ACC112 (cell line): ENCODE measurements at regions not wholly inside any gene's neighbourhood (a gene's known extent, or its start where the extent isn't known, plus 50 kb on each side); places are given as distances from the start of the nearest gene placed in this dataset.

Source experiments
- H2AFZ ChIP-seq: fragments of 200-600 bp; sonication (generic); one replicate; pipeline ENCODE4 v1.6.0; 2017; ENCODE audit warnings: antibody characterized with exemption, low read length; ENCODE audit not compliant: unreplicated experiment
- H3K27ac ChIP-seq: fragments of 200-600 bp; sonication (generic); 2 replicates; pipeline ENCODE4 v1.5.1; 2014; ENCODE audit warnings: low read depth, mild to moderate bottlenecking, antibody characterized with exemption, low read length, moderate library complexity
- H3K27me3 ChIP-seq: fragments of 200-600 bp; sonication (generic); 2 replicates; pipeline ENCODE4 v1.6.1; 2014; ENCODE audit warnings: mild to moderate bottlenecking, antibody characterized with exemption, low read length, moderate library complexity, mixed read lengths; ENCODE audit not compliant: insufficient read depth
- H3K36me3 ChIP-seq: fragments of 200-600 bp; sonication (generic); 2 replicates; pipeline ENCODE4 v1.6.1; 2016; ENCODE audit warnings: mild to moderate bottlenecking, antibody characterized with exemption, low read length, moderate library complexity, mixed read lengths; ENCODE audit not compliant: insufficient read depth
- H3K4me1 ChIP-seq: fragments of 200-600 bp; sonication (generic); one replicate; pipeline ENCODE4 v1.6.1; 2016; ENCODE audit warnings: low read length, mixed read lengths; ENCODE audit not compliant: insufficient read depth, unreplicated experiment, control insufficient read depth
- H3K4me3 ChIP-seq: fragments of 200-600 bp; sonication (generic); 2 replicates; pipeline ENCODE4 v1.5.1; 2014; ENCODE audit warnings: mild to moderate bottlenecking, low read depth, low read length
- H3K79me2 ChIP-seq: fragments of 200-600 bp; sonication (generic); one replicate; pipeline ENCODE4 v1.6.0; 2016; ENCODE audit warnings: low read length; ENCODE audit not compliant: control insufficient read depth, unreplicated experiment, insufficient read depth

DNA sequence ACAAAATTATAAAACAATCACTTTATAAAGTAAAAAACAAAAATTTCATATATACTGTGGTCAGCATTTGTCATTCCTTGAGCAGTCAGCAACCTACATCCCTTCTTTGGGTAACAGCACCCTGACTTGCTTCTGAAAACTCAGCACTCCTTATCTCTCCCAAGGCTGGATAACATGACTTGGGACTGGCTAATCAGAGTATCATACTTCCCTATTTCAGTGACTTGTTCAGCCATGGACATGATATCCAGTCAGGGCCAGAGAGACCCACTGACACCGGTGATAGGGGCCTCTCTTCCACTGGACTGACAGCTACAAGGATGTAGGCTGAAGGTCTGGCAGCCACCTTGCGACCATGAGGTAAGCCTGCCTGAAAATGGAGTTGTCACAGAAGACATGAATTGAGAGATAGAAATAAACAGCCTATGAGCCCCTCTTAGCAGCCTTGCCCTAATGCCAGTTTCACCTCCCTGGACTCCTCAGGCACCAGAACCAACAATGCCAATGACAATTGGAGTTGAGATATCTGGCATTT is 84.4 kb upstream of the NEBL start:
- peaks cover 3% of the 10 kb centered on the region for H3K4me1 ChIP-seq
- H3K79me2 ChIP-seq: no peaks in the 10 kb centered on the region
- no peak overlapping the region for H3K27ac ChIP-seq
- no peaks in the 10 kb centered on the region for H3K36me3 ChIP-seq
- no peak overlapping the region for H2AFZ ChIP-seq
- no peak overlapping the region for H3K4me3 ChIP-seq
- no peaks in the 10 kb centered on the region for H3K27me3 ChIP-seq

DNA sequence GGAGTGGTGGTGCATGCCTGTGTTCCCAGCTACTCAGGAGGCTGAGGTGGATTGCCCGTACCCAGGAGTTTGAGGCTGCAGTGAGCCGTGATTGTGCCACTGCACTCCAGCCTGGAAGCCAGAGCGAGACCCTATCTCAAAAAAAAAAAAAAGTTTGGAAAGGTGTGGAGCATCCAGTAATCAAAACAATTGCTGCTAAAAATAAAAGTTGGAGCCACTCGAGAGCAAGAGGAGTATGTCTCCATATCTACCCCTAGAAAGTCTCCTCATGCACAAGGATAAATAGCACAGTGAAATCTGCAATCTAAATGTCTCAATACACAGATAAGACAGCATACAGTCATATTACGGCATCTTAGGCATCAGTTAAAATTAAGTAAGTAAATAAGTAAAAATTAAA is 81.5 kb upstream of the NEBL start:
- Histone ChIP-seq H3K79me2 (no peaks in the 10 kb centered on the region), H2AFZ (no peak overlapping the region), H3K27me3 (no peaks in the 10 kb centered on the region), H3K4me3 (no peak overlapping the region), H3K36me3 (no peaks in the 10 kb centered on the region), H3K4me1 (no peaks in the 10 kb centered on the region), H3K27ac (no peak overlapping the region)

DNA sequence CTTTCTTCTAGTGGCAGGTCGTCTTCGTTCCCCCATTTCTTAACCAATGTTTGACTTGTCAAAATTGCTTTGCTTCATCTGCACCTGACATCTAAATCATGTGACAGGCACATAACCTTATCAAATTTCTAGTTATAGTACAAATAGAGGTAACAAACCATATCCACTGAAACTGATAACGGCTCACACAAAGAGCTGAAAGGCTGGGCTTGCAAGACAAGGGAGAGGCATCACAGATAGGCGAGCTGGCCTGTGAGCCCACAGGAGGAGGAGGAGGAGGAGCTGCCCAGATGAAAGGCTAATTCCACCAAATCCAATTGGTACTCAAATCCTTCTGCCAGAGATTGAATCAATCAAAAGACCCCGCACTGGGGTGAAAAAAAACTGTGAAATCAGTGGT is 80.2 kb upstream of the NEBL start:
- no peaks in the 10 kb centered on the region for H3K4me1 ChIP-seq
- no peaks in the 10 kb centered on the region for H3K36me3 ChIP-seq
- no peak overlapping the region for H3K27ac ChIP-seq
- no peaks in the 10 kb centered on the region for H3K79me2 ChIP-seq
- no peak overlapping the region for H2AFZ ChIP-seq
- no peaks in the 10 kb centered on the region for H3K27me3 ChIP-seq
- no peak overlapping the region for H3K4me3 ChIP-seq

DNA sequence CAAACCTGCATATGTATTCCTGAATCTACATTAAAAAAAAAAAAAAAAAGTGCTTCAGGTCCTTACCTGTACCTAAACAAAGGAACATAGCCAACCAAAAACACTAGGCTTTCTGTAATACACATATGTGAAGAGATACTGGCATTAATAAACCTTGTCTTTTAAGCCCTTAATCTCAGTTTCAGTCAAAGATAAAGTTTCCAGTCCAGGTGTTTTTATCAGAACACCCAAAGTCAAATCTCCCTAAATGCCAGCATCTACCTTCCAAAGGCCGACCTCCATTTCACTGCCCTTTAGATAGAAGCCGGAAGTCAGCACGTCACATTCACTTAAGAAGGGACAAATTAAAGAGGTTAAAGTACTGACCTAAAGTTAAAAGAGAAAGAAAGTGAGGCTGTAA is 79.8 kb upstream of the NEBL start:
- H3K79me2 ChIP-seq: no peaks in the 10 kb centered on the region
- no peaks in the 10 kb centered on the region for H3K36me3 ChIP-seq
- no peaks in the 10 kb centered on the region for H3K27me3 ChIP-seq
- peaks cover 4% of the 10 kb centered on the region for H3K4me1 ChIP-seq
- no peak overlapping the region for H3K27ac ChIP-seq
- no peak overlapping the region for H3K4me3 ChIP-seq
- H2AFZ ChIP-seq: no peak overlapping the region

DNA sequence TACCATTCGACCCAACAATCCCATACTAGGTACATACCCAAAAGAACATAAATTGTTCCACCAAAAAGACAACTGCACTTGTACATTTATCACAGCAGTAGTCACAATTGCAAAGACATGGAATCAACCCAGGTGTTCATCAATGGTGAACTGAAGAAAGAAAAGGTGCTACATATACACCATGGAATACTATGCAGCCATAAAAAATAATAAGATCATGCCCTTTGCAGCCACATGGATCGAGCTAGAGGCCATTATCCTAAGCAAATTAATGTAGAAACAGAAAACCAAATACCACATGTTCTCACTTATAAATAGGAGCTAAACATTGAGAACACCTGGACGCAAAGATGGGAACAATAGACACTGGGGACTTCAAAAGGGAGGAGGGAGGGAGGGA is 79.3 kb upstream of the NEBL start:
- H3K36me3 ChIP-seq: no peaks in the 10 kb centered on the region
- no peaks in the 10 kb centered on the region for H3K79me2 ChIP-seq
- H3K27ac ChIP-seq: no peak overlapping the region
- peaks cover 7% of the 10 kb centered on the region for H3K4me1 ChIP-seq
- no peak overlapping the region for H3K4me3 ChIP-seq
- H3K27me3 ChIP-seq: no peaks in the 10 kb centered on the region
- H2AFZ ChIP-seq: no peak overlapping the region

DNA sequence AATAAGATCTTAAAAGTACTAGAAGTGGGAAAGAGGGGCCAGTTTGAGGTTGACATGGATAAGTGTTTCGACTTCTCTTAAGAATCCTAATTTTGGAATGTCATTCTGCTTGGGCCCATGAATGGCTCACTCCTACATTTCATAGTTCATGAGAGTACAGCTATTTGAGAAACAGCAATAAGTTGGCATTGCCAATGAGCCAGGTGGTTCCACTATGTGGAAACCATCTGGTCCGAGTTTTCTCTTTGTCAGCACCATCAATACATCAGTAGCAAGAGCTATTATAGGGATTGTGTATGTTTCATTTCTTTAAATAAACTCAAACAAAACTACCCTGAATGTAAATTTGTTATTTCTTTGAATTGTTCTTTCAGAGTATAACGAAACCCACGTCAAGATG is 78.1 kb upstream of the NEBL start:
- Histone ChIP-seq H3K4me3 (no peak overlapping the region), H3K27me3 (no peaks in the 10 kb centered on the region), H3K79me2 (no peaks in the 10 kb centered on the region), H3K36me3 (no peaks in the 10 kb centered on the region), H3K27ac (no peak overlapping the region), H2AFZ (no peak overlapping the region), H3K4me1 (peaks cover 15% of the 10 kb centered on the region)

DNA sequence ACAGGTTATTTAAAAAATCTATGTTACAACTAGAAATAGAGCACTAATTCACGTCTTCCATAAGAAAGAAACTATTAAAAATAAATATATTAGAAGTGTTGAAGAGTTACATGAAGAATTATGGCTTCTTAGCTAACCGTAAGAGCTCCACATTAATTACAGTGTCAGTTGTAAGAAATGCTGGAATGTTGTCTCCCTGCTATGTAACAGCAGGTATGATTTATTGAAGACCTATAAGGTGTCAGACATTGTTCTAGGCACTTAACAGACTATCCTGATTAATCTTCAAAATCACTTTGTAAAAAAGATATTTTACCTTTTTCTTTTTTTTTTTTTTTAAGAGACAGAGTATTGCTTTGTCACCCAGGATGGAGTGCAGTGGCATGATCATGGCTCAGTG is 75.8 kb upstream of the NEBL start:
- H3K27me3 ChIP-seq: no peaks in the 10 kb centered on the region
- no peak overlapping the region for H2AFZ ChIP-seq
- no peaks in the 10 kb centered on the region for H3K79me2 ChIP-seq
- H3K4me3 ChIP-seq: no peak overlapping the region
- H3K4me1 ChIP-seq: peaks cover 21% of the 10 kb centered on the region
- no peaks in the 10 kb centered on the region for H3K36me3 ChIP-seq
- no peak overlapping the region for H3K27ac ChIP-seq

DNA sequence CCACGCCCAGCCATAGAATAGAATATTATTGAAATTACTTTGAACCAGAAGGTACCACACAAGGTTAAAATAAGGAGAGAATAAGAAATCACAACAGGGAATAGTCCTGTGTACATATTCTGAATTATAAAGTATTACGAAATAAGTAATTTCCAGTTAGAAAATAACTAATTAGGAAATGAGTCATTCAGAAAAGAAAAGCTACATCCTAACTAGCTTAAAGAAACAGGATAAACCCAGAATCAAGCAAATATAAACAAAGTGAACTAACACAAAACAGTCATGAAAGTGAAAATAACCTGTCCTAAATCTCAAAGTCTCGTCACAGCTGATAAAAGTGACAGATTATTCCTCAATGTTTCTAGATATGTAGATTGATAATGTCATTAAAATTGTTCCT is 74.8 kb upstream of the NEBL start:
- H3K36me3 ChIP-seq: no peaks in the 10 kb centered on the region
- no peak overlapping the region for H3K27ac ChIP-seq
- no peaks in the 10 kb centered on the region for H3K79me2 ChIP-seq
- no peak overlapping the region for H3K4me3 ChIP-seq
- H3K27me3 ChIP-seq: no peaks in the 10 kb centered on the region
- H3K4me1 ChIP-seq: peaks cover 21% of the 10 kb centered on the region
- peak overlapping the region; percentile 20 for H2AFZ ChIP-seq

DNA sequence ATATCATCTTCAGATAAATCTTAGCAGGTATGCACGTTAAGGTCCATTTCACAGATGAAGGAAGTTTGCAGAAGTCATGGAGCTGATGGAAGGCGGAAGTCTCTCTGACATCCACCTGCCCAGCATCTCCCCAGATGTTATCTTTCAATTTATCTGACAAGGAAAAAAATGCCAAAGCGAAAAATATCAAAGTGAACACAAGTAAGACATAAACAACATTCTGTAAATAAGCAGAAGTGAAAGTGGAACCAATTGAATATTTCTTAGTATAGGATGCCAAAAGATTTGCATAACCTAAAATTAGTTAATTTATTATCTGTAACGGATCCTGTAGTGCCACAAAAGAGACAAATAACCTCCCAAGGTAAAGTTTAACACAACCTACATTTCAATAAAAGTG is 73.6 kb upstream of the NEBL start:
- H3K4me1 ChIP-seq: peaks cover 21% of the 10 kb centered on the region
- no peaks in the 10 kb centered on the region for H3K36me3 ChIP-seq
- H3K4me3 ChIP-seq: no peak overlapping the region
- H3K79me2 ChIP-seq: no peaks in the 10 kb centered on the region
- no peaks in the 10 kb centered on the region for H3K27me3 ChIP-seq
- peak overlapping the region; percentile 57 for H2AFZ ChIP-seq
- 0 out of 2 replicates have a peak overlapping the region, but pooled peaks have one; percentile 7 for H3K27ac ChIP-seq

DNA sequence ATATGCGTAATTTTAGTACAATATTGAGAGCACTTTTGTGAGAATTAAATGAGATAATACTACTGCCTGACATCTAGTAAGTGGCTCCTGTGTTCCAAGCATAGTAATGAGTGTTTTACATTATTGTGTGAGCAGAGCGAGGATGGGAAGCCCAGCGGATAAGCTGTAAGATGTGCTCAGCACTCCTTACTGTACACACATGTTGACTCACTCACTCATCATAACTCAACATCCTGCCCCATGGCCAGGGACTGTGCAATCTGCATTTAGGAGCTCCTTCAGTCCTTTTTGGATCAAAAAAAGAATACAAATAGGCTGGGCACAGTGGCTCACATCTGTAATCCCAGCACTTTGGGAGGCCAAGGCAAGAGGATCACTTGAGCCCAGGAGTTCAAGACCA is 72.9 kb upstream of the NEBL start:
- Histone ChIP-seq H3K79me2 (no peaks in the 10 kb centered on the region), H3K27ac (peak overlapping the region; percentile 52), H3K4me3 (no peak overlapping the region), H3K36me3 (no peaks in the 10 kb centered on the region), H3K4me1 (peaks cover 21% of the 10 kb centered on the region), H2AFZ (no peak overlapping the region), H3K27me3 (no peaks in the 10 kb centered on the region)

DNA sequence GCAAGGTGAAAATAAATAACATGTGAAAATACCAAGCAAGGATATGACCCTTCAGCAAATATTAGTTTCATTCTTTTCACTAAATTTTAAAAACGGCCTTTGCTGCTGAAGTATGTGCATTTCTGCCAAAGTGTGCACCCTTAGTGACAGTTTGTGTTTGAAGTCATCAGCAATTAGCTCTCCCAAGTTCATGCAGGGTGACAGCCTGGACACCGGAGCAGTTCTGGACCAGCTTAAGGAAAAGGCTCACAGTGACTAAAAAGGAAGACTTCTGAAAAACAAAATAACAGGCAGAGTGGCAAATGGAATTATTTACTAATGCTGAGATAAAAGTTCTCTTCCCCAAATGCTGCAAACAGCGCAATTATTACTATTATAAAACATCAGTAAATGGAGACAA is 69.3 kb upstream of the NEBL start:
- H3K4me3 ChIP-seq: no peak overlapping the region
- no peak overlapping the region for H3K27ac ChIP-seq
- no peaks in the 10 kb centered on the region for H3K79me2 ChIP-seq
- peaks cover 25% of the 10 kb centered on the region for H3K4me1 ChIP-seq
- no peaks in the 10 kb centered on the region for H3K36me3 ChIP-seq
- no peaks in the 10 kb centered on the region for H3K27me3 ChIP-seq
- H2AFZ ChIP-seq: no peak overlapping the region
